Gastrocnemius medialis (tissue), 4 donors: ENCODE measurements at regions not wholly inside any gene's neighbourhood (a gene's known extent, or its start where the extent isn't known, plus 50 kb on each side); places are given as distances from the start of the nearest gene placed in this dataset.

Source experiments
- POLR2A ChIP-seq, 2 donors: fragments of 450-650 bp; IDR thresholded peaks; one replicate each; pipeline ENCODE4 v1.6.1; 2017; ENCODE audit warnings: antibody characterized with exemption in 2 of 2, mild to moderate bottlenecking in 2 of 2, moderate library complexity in 2 of 2
- TF ChIP-seq, protein P1 (sequence below), 5 experiments: fragments of 450-650 bp in 3 of 5; fragments of 200-600 bp in 2 of 5; sonication (generic) in 2 of 5; IDR thresholded peaks in 4 of 5; conservative IDR thresholded peaks in 1 of 5; 1 replicate in 4 of 5; 2 replicates in 1 of 5; pipeline ENCODE4 v1.5.1; 2016 to 2019; ENCODE audit warnings: antibody characterized with exemption in 5 of 5, mild to moderate bottlenecking in 3 of 5, moderate library complexity in 3 of 5

DNA sequence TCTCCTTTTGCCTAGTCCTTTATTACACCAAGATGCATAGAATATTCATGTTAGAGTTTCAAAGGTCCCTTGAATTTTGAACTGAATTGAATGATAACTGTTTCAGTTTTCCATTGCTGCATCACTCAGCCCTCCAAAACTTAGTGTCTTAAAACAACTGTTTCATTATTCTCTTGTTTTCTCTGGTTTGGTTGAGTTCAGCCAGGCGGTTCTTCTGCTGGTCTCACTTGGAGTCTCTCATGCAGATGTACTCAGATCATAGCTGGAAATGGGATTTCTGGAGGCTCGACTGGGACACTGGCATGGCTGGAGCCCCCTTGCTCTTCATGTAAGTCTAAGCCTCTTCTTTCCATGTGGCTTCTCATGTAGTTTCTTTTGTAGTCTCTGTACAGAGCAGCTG is 107.2 kb upstream of the MKI67 start:
- TF ChIP-seq, protein P1, sequence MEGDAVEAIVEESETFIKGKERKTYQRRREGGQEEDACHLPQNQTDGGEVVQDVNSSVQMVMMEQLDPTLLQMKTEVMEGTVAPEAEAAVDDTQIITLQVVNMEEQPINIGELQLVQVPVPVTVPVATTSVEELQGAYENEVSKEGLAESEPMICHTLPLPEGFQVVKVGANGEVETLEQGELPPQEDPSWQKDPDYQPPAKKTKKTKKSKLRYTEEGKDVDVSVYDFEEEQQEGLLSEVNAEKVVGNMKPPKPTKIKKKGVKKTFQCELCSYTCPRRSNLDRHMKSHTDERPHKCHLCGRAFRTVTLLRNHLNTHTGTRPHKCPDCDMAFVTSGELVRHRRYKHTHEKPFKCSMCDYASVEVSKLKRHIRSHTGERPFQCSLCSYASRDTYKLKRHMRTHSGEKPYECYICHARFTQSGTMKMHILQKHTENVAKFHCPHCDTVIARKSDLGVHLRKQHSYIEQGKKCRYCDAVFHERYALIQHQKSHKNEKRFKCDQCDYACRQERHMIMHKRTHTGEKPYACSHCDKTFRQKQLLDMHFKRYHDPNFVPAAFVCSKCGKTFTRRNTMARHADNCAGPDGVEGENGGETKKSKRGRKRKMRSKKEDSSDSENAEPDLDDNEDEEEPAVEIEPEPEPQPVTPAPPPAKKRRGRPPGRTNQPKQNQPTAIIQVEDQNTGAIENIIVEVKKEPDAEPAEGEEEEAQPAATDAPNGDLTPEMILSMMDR (IDR thresholded peaks at IDR 0.05 in 4 of 5, conservative IDR thresholded peaks at IDR 0.05 in 1 of 5) = no peak
- TF ChIP-seq POLR2A (IDR thresholded peaks at IDR 0.05) = no peak
